ENCODE measurements at regions not wholly inside any gene's neighbourhood (a gene's known extent, or its start where the extent isn't known, plus 50 kb on each side); places are given as distances from the start of the nearest gene placed in this dataset.

DNA sequence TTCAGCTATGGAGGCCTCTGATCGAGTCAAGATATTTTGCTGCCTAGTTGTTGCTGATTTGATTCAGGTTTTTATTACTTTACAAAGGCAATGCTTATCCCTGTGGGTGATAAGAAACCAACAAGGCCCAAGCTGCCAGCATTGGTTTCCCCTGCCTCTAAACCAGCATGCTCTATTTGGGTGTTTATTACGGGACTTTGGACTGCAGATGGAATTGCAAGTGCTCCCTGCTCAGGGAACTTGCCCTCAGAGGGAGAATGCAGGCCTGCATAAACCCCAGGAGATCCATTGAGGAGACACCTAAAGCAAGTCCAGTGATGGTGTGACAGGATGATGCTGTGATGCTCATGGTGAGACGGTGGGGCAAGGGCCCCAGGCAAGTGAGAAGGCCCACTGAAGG, 172.1 kb downstream of the VAPA start:
- DNase-seq: no peak
- Histone ChIP-seq H3K23ac (ENCODE audit: low read depth, low read length) (no peak overlapping the region), H3K27ac (ENCODE audit: insufficient read depth, low read length) (no peak overlapping the region), H3K56ac (ENCODE audit: extremely low read depth, insufficient read depth, low read length) (no peak overlapping the region), H3K14ac (replicated peaks; ENCODE audit: low read depth, low read length) (0 out of 2 replicates have a peak overlapping the region, but pooled peaks have one; percentile 16), H4K20me1 (ENCODE audit: insufficient read depth, low read length) (no peaks in the 10 kb centered on the region), H2AK5ac (ENCODE audit: low read depth, low read length) (peak overlapping the region; percentile 13), H3K4me1 (ENCODE audit: control insufficient read depth, insufficient read depth, low read length) (peaks cover 4% of the 10 kb centered on the region; the same call in 1 of the 2 replicates), H3K9ac (ENCODE audit: low read depth, low read length) (no peak overlapping the region), H4K91ac (ENCODE audit: insufficient read depth, low read depth, low read length) (no peak overlapping the region), H3K79me1 (ENCODE audit: low read depth in 1 of 2, low read length in 2 of 2) (no peaks in the 10 kb centered on the region), H3K9me3 (ENCODE audit: control insufficient read depth, insufficient read depth, low read length) (peaks cover 14% of the 10 kb centered on the region), H2BK120ac (ENCODE audit: low read depth, low read length) (no peak overlapping the region), H3K4me3 (ENCODE audit: insufficient read depth, low read depth, low read length) (no peak overlapping the region), H3K27me3 (ENCODE audit: control insufficient read depth, insufficient read depth, low read length) (peaks cover 8% of the 10 kb centered on the region), H4K5ac (ENCODE audit: low read depth, low read length) (no peak overlapping the region), H3K18ac (ENCODE audit: low read depth, low read length) (no peak overlapping the region; the same call in 1 of the 2 replicates), H2AFZ (replicated peaks; ENCODE audit: low read length, poor library complexity) (no peak overlapping the region), H2AK9ac (replicated peaks; ENCODE audit: low read depth, low read length, poor library complexity) (no peak overlapping the region), H3K4ac (ENCODE audit: low read depth, low read length) (no peak overlapping the region), H2BK5ac (ENCODE audit: low read depth, low read length, poor library complexity, severe bottlenecking) (no peak overlapping the region), H2BK20ac (ENCODE audit: low read depth, low read length) (peak overlapping the region; percentile 6; the same call in 1 of the 2 replicates), H3K4me2 (ENCODE audit: low read depth, low read length) (no peak overlapping the region), H2BK15ac (ENCODE audit: low read depth, low read length) (no peak overlapping the region; the same call in 2 of the 3 replicates), H3K36me3 (ENCODE audit: control insufficient read depth, insufficient read depth, low read length) (no peaks in the 10 kb centered on the region), H3K9me1 (ENCODE audit: insufficient read depth, low read length) (no peaks in the 10 kb centered on the region; the same call in 1 of the 2 replicates), H4K8ac (ENCODE audit: low read depth in 2 of 2, low read length in 2 of 2) (no peak overlapping the region)
- ChIA-PET CTCF (no interaction called here), POLR2A (ENCODE audit: unreplicated experiment) (no interaction called here)
- no peak for ATAC-seq (ENCODE audit: low read depth)
- intact Hi-C loops (cut with micrococcal nuclease): no loop called here
- TF ChIP-seq CEBPB (IDR thresholded peaks at IDR 0.05; ENCODE audit: low read depth, low read length): no peak
- TF ChIP-seq MAFK (IDR thresholded peaks at IDR 0.05; ENCODE audit: low read depth, low read length): no peak
- TF ChIP-seq CHD1 (IDR thresholded peaks at IDR 0.05; ENCODE audit: low read depth, low read length): no peak
- TF ChIP-seq, protein P1, sequence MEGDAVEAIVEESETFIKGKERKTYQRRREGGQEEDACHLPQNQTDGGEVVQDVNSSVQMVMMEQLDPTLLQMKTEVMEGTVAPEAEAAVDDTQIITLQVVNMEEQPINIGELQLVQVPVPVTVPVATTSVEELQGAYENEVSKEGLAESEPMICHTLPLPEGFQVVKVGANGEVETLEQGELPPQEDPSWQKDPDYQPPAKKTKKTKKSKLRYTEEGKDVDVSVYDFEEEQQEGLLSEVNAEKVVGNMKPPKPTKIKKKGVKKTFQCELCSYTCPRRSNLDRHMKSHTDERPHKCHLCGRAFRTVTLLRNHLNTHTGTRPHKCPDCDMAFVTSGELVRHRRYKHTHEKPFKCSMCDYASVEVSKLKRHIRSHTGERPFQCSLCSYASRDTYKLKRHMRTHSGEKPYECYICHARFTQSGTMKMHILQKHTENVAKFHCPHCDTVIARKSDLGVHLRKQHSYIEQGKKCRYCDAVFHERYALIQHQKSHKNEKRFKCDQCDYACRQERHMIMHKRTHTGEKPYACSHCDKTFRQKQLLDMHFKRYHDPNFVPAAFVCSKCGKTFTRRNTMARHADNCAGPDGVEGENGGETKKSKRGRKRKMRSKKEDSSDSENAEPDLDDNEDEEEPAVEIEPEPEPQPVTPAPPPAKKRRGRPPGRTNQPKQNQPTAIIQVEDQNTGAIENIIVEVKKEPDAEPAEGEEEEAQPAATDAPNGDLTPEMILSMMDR (conservative IDR thresholded peaks at IDR 0.05; ENCODE audit: low read depth, low read length): no peak
- TF ChIP-seq MXI1 (IDR thresholded peaks at IDR 0.05; ENCODE audit: borderline replicate concordance, low read depth, low read length): no peak
- TF ChIP-seq SMC3 (IDR thresholded peaks at IDR 0.05; ENCODE audit: low read depth, low read length): no peak
- TF ChIP-seq, protein P2, sequence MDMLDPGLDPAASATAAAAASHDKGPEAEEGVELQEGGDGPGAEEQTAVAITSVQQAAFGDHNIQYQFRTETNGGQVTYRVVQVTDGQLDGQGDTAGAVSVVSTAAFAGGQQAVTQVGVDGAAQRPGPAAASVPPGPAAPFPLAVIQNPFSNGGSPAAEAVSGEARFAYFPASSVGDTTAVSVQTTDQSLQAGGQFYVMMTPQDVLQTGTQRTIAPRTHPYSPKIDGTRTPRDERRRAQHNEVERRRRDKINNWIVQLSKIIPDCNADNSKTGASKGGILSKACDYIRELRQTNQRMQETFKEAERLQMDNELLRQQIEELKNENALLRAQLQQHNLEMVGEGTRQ (IDR thresholded peaks at IDR 0.05; ENCODE audit: low read depth, low read length): no peak
- TF ChIP-seq FOS (IDR thresholded peaks at IDR 0.05; ENCODE audit: low read depth, low read length): no peak
- TF ChIP-seq MAZ (IDR thresholded peaks at IDR 0.05; ENCODE audit: borderline replicate concordance, low read depth, low read length): no peak
- TF ChIP-seq RFX5 (IDR thresholded peaks at IDR 0.05; ENCODE audit: low read depth, low read length): no peak
- TF ChIP-seq POLR2A (IDR thresholded peaks at IDR 0.05; ENCODE audit: low read depth, low read length): no peak
- no peak for TF ChIP-seq BHLHE40 (IDR thresholded peaks at IDR 0.05; ENCODE audit: low read depth, low read length)
- no peak for TF ChIP-seq RCOR1 (IDR thresholded peaks at IDR 0.05; ENCODE audit: insufficient replicate concordance, low read length)
- TF ChIP-seq NFE2L2 (IDR thresholded peaks at IDR 0.05; ENCODE audit: low read depth, low read length): no peak
- TF ChIP-seq, protein P3, sequence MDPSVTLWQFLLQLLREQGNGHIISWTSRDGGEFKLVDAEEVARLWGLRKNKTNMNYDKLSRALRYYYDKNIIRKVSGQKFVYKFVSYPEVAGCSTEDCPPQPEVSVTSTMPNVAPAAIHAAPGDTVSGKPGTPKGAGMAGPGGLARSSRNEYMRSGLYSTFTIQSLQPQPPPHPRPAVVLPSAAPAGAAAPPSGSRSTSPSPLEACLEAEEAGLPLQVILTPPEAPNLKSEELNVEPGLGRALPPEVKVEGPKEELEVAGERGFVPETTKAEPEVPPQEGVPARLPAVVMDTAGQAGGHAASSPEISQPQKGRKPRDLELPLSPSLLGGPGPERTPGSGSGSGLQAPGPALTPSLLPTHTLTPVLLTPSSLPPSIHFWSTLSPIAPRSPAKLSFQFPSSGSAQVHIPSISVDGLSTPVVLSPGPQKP (IDR thresholded peaks at IDR 0.05; ENCODE audit: borderline replicate concordance, low read depth, low read length): no peak
- TF ChIP-seq RAD21 (IDR thresholded peaks at IDR 0.05; ENCODE audit: low read length): no peak
- WGBS, 2 experiments (ENCODE audit: extremely low coverage in 2 of 2, insufficient read length in 1 of 2): 17% methylated on average over 1 of the region's 3 CpGs; no CpG with 5 or more reads in 1 of the 2 experiments
- in situ Hi-C loops (cut with MboI; ENCODE audit: low sequenced_read_pairs): no loop called here
- no TSS peak for BruUV-seq (replicated peaks)
- dilution Hi-C loops (cut with HindIII; ENCODE audit: low sequenced_read_pairs, unreplicated experiment): no loop called here

Data from IMR-90 (cell line).